Putamen (tissue), 1 donor: ENCODE measurements at regions not wholly inside any gene's neighbourhood (a gene's known extent, or its start where the extent isn't known, plus 50 kb on each side); places are given as distances from the start of the nearest gene placed in this dataset.
"Not testable (repeated sequence)": the region's sequence is repeated elsewhere in the genome, so short reads cannot be mapped to it uniquely, and the experiment has no call there.

Source experiments
- DNase-seq: peaks from one replicate; pipeline ENCODE4 v3.0.0-alpha.2; 2016; ENCODE audit warnings: low spot score

DNA sequence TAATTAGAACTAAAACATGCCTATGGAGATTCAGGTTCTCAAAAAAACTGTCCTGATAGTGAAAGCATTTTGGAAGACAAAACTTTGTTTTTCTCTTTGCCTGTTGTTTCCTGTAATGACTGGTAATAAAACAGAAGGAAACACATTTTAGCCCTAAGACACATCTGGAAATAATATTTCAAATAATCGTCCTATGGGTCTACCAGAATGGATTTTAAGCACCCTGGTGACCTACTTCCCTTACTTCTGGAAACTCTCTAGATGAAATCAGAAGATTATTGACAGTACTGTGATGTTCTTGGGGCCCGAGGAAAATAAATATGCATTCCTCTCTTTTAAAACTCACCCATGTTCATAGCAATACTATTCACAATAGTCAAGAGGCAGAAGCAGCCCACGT is 110.1 kb upstream of the TLE4 start:
- DNase-seq, result no peak

DNA sequence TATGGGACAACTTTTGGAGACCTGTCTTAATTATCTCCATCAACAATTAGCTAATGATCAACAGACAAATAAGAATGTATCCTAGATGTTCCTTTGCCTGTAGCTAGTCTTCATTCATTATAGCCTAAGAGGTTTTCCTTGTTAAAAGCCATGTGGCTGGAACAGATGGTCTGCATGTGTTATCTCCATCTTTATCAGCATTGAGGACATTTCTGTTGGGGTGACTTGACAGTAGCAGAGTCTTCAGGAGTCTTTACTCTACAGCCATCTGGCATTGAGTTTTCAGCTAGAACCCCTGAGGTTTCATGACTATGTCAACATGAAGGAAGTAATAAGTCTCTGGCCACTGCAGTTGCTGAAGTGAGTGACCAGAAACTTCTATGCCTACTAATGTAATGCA is 106.6 kb upstream of the TLE4 start:
- no peak for DNase-seq

DNA sequence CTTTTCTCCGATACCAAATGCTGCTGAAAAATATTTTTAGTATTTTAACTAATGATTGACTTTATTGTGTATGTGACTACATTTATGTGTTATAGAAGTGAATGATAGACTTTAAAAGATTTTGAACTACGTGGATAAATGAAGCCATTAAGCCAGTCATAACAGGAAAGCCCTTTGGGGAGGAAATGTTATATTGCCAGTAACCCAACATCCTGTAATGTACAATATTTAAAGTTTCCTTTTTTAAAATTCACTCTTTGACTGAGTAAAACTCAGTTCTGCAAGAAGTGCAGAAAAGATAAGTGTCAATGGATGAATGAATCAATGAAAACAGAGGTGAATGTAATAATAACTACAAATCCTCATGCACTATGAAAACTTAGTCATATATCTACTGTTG is 102.6 kb upstream of the TLE4 start:
- no peak for DNase-seq

DNA sequence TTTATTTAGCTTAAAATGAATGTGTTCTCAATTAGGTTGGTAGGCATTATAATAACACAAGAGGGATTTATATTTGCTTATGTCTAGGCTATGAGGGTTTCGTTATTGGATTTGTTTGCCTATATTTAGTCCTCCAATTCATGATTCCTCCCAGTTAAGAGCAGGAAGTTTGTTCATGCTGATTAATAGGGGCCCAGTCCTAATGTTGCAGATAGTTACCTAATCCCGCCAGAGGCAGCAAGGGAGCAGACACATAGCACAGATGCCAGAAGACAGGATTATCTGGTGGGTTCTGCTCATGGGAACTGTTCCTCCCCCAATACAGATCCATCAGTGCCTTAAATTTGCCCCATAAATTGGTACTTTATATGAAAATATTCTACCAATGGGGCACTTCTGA is 100.8 kb upstream of the TLE4 start:
- no peak for DNase-seq

DNA sequence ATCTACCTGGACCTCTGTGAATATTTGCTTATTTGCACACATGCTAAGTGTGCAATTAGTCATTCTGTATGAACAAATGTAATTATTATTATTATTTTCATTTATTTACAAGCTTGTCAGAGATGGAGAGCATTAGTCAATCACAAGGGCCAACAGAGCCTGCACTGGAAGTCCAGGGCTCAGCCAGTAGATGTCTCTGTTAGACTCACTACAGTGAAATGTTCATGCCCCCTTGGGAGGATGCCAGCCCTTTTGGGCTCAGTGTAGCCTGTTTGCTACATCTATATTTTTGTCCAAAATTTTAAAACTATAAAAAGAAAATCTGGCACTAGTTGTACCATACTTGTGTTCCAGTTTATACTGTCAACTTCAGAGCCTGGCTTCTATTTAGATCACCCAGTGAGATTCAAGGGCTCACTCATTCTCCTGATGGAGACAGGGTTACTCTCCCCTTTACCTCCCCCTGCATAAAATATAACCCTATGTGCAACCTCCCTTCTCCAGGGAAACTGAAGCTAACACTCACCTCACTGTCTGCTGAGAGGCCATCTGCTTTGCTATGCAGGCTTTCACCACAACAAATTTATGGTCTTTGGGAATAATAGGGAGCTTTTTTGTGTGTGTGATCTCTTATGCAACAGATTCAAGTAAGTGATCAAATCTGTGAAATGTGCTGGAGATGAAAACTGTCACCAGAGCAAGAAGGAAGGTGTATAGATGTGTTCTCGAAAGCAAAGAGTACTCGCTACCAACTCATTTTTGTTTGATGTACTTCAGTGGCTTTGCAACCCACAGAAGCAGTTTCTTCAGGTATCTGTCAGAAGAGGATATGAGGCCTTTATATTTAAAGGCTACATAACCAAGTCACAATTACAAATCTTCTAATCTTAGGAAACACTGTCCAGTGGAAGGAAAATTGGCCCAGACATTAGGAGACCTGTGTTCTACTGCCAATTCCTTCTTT is 99.9 kb upstream of the TLE4 start:
- peak; percentile 72 for DNase-seq

DNA sequence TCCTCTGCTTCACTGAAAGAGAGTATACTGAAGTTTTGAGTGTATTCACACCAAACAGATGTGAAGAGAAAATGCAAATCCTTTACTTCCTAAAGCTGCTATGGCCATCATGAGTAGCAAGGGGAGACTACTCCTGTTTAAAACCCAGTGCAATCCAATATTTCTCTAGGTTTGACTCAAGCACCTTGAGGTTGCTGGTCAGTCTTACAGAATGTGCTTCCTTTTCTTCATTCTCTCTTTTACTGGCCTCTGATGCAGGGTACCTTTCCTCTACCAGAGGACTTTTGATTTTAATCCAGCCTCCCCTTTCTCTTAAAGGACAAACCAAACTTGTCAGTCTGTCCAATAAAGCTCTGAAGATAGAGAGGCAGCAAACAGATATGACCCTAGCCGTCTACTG is 98.1 kb upstream of the TLE4 start:
- DNase-seq, result no peak

DNA sequence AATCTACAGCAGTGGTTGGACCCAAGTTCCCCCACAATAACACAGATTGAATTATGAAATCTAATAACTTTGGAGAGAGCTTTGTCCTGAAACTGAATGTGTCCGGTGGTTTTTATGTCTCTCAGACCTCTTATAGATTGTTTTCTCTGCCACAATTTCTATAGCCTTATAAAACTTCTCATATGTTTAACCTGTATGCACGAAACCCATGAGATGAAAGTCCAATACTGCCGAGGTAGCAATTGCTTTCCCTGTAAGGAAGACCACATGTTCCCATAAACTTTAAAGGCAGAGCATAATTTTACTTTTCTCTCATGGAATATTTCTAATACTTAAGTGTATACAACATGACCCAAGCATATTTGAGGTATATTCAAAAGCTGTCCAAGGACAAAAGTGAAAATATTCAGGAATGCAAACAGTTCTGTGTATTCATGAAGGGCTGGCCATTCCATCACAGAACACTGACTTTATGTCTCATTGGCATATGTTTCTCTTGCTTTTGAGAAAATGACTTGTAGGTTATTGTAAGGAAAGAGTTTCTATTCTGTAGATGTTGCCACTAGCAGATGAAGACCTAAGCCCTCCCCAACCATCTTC is 94.4 kb upstream of the TLE4 start:
- DNase-seq, result no peak

DNA sequence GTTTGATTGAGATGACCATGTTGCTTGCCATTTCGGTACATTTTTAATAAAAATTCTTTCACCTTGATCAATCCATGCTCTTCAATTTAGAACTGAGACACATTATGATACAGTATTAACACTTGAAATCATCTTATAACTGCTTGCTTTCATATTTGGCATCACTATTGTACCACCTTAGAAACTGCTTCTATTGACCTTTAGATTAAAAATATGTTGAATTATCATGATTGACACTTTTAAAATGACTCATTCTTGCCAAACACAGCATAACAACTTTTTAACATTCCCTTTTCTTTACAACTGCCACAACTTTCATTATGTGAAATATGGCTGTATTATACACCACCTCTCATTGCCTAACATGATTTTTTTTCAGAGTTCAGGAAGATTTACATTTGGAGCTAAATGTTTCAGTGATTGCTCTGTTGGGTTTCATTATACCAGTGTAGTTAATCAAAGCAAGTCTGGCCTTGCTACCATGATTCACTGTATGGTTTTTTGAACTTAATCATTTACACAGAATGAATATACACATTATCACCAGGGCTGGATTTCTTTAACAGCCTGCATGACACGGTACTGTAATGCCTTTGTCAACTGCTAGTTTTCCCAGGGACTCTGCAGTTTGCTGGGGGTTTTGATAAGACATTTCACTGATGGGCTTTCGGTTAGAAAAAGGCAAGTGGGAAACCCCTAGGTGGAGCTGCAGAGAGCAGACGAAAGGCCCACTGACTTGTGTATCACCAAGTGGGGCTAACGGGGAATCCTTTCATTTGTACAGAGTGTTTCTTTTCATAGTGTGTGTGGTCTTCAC is 93.6 kb upstream of the TLE4 start:
- peak; percentile 77 for DNase-seq

DNA sequence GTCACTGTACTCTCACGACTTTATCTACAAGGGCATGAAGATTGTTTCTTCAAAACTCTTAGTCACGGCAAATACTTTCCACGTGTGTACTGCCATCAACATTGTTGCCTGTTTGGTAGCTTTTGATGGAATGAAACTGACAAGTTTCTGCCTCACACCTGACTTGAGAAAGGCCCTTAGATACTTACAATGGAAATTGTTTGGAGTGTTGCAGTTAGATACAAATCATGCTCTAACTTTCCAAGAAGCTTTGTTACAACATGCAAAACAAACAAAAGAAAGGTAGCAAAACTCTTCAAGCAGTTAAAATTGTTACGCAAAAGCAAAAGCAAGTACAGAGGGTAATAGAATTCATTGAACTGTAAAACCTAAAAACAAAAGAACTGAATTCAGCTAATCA is 91.1 kb upstream of the TLE4 start:
- DNase-seq, result no peak

DNA sequence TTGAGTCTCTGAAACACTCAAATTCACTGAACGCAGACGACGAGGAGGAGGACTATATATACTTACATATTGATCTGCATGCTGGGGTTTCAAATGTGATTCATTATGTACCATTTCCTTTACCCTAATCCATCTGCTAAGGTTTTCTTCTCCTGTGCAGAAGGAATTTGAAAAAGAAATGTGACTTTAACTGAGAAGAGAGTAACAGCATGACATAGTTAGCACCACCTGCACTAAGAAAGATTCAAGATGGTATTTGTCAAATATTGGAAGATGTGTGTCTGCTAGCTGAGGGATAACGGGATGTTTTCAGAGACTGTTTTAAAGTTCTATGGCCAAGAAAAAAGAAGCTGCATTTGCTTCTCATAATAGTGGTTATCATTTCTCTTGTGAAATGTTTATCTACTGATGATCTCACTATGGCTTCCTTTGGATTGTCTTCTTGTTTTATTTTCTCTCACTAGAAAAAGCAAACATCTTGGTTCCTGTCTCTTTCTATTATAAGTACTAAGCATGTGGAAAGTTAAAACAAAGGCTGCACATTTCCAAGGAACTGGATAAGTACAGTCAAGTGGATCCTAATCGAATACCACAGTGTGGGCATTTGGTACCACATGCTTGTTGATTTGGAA is 89.8 kb upstream of the TLE4 start:
- no peak for DNase-seq

DNA sequence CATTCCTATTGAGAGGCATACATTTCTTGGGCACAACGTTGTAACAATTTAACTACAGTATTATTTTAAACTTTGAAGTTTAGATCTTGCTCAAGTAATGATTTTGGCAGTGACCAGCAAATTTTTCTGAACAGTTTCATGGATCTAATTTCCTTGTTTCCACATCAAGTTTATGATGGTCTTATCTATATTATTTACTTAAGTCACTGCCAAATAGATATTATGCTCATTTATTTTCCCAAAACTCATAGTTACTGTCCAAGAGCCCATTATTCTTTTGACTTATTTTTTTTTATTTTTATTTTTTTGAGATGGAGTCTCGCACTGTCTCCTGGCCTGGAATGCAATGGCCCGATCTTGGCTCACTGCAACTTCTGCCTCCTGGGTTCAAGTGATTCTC is 86.5 kb upstream of the TLE4 start:
- no peak for DNase-seq

DNA sequence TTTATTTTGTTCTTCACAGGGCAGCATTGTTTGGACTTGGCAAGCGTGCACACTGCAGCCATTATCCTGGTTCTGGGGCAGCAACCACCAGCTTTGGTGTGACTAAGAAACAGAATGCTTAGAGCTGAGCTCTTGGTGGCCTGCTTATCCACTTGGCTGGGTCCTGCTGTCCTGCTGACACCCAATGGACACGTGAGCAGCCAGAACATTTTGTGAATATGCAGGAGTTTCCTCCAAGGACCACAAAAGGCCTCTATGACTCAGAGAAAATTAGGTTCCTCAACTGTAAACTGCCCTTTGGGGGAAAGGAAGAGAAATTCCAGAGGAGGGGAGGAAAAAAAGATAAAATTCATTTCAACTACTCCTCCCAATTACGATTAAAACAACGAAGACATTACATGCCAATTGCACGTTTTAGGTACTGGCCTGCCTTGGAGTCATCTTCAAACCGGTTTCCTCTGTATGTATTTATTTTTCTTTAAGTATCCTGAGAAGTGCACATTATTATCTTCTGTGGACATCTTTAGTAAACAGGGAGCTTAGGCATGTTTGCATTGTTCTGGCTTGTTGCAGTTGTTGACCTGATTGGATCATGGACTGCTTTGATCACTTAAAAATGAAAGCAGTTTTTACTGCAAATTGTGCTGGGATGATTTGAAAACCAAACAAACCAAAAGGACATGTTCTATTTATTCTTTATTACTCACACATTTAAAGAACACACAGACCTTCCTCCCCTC is 82.3 kb upstream of the TLE4 start:
- DNase-seq, result peak; percentile 83

DNA sequence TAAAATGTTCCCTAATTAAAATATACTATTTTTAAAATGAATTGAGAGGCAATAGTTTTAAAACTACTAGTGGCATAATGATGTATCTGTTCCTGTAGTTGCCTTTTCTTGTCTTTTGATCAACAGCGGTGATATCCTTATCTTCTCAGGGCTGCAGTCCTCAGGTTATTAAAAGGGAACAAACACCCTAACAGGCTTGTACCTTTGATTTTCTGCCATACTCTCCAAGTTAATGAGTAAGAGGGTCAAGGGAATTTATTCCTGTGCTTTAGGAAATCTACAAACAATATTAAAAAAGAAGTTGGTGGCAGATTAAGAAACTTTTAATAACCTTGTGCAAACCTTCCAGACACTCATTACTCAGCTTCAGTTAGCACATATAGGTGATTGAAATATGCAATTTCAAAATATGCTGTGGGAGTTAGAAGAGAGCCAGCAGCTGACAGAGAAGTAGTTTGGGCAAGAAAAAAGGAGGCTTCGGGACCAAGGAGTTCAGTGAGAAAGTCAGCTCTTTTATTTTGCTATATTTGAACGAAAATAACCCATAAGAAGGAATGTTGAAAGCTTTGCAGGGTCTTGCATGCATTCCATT is 81.0 kb upstream of the TLE4 start:
- no peak for DNase-seq

DNA sequence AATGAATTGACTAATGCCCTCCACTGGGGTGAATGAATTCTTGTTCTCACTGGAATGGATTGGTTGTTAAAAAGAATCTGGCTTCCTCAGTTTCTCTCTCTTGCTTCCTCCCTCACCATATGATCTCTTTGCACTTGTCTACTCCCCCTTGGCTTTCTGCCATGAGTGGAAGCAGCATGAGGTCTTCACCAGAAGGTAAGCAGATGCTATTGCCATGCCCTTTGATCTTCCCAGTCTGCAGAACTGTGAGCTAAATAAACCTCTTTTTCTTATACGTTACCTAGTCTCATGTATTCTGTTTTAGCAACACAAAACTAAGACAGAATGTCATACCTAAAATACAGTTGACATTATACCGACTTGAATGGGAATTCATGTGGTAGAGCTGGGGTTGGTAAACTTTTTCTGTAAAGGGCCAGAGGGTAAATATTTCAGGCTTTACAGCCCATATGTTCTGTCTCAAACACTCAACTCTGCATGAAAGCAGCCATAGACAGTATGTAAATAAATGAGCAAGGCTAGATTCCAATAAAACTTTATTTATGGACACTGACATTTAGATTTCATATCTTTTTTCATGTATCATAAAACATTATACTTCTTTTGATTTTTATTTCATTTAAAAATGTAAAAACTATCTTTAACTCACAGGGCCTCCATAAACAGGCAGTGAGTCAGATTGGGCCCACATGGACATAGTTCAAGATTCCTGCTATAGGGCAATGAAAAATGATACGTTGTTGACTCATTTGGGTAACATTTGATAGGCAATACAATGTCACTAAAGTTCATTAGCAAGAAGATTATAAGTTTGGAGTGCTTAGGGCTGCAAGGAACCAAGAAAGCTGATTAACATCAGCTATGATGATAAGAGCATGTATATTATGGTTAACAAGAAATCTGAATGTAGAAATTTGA is 79.4 kb upstream of the TLE4 start:
- no peak for DNase-seq

DNA sequence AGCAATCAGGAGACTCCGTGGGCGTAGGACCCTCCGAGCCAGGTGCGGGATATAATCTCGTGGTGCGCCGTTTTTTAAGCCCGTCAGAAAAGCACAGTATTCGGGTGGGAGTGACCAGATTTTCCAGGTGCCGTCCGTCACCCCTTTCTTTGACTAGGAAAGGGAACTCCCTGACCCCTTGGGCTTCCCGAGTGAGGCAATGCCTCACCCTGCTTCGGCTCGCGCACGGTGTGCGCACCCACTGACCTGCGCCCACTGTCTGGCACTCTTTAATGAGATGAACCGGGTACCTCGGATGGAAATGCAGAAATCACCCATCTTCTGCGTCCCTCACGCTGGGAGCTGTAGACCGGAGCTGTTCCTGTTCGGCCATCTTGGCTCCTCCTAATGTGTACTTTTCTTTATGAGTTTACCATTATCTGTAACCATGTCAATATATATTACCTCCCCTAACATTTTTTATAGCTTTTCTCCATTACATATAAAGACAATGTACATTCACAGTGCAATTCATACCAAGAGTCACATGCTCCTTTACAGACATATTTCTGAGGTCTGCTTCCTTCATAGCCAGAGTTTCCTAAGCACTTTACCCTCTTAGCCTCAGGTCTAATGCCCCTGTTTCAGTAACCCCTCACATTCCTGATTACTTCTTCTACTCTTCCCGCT is 71.4 kb upstream of the TLE4 start:
- DNase-seq, result not testable (repeated sequence)

DNA sequence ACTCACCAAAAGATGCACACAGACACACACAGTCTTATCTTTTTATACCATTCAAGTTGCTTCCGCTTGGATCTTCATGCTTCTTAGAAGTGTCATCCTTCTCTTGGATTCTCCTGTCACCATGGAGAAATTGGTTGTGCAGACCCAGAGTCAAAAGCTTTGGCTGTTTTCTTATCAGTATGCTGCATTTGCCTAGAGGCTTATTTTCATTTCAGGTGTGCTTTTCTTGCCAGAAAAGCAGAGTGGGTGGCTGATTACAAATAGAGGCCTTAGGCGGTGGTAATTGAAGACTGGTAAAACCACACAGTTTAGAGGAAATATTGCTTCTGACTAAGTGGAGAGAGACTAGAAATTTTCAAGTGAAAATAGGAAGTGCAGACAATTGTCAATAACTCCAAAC is 70.2 kb upstream of the TLE4 start:
- no peak for DNase-seq

DNA sequence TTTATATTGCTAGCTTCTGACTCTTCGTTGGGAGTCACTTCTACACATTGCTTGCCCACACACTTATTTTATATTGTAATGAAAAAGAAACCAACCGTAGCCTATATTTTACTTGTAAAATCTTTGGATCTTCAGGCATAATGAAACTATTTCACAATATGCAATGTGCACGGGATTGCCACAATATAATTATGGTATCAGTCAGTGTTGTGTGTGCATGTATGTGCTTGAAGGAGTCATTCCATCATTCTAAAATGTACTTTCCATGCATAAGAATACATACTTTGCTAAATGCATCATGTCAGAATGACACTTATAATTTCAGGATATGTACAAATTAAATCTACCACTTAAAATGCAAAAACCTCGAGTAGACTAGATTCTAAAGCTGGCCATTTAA is 64.0 kb upstream of the TLE4 start:
- DNase-seq, result no peak

DNA sequence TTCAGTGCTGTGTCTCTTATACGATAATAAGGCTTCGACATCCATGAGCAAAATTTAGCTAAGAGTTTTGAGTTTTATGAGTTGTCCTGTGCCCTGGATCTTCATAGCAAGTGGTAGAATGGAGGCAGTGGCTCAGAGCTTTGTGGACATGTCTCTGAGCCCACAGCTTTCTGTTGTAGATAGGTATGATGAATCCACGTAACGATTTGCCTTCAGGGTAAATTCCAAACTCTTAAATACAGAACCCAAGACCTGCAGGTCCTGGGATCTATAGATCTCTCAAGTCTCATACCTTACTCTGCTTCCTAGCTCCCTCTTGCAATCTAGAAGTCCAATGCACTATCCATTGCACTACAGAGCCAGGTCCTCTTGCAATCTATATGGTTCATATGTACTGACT is 59.5 kb upstream of the TLE4 start:
- DNase-seq, result no peak
